IPS-20b (cell line): ENCODE measurements at regions not wholly inside any gene's neighbourhood (a gene's known extent, or its start where the extent isn't known, plus 50 kb on each side); places are given as distances from the start of the nearest gene placed in this dataset.
"Not testable (repeated sequence)": the region's sequence is repeated elsewhere in the genome, so short reads cannot be mapped to it uniquely, and the experiment has no call there.

ENCODE experiments used
- H3K27ac ChIP-seq: one replicate; pipeline ENCODE4 v1.5.1; 2013; ENCODE audit warnings: low read length
- H3K27me3 ChIP-seq: 2 replicates; pipeline ENCODE4 v1.6.1; 2013; ENCODE audit warnings: mild to moderate bottlenecking, low read length, inconsistent platforms; ENCODE audit not compliant: insufficient read depth
- H3K36me3 ChIP-seq: 2 replicates; pipeline ENCODE4 v1.6.1; 2013; ENCODE audit warnings: low read depth, mild to moderate bottlenecking, inconsistent platforms, low read length, moderate library complexity; ENCODE audit not compliant: insufficient read depth
- H3K4me1 ChIP-seq: 2 replicates; pipeline ENCODE4 v1.6.1; 2013; ENCODE audit warnings: mild to moderate bottlenecking, control low read depth, inconsistent platforms, low read length, moderate library complexity; ENCODE audit not compliant: insufficient read depth
- H3K4me3 ChIP-seq: 2 replicates; pipeline ENCODE4 v1.5.1; 2013; ENCODE audit warnings: mild to moderate bottlenecking, low read length, inconsistent platforms
- H3K9ac ChIP-seq: 2 replicates; pipeline ENCODE4 v1.6.1; 2013; ENCODE audit warnings: low read depth, mild to moderate bottlenecking, inconsistent platforms, low read length, moderate library complexity
- H3K9me3 ChIP-seq: 2 replicates; pipeline ENCODE4 v1.6.1; 2013; ENCODE audit warnings: mild to moderate bottlenecking, low read depth, low read length, inconsistent platforms; ENCODE audit not compliant: insufficient read depth

DNA sequence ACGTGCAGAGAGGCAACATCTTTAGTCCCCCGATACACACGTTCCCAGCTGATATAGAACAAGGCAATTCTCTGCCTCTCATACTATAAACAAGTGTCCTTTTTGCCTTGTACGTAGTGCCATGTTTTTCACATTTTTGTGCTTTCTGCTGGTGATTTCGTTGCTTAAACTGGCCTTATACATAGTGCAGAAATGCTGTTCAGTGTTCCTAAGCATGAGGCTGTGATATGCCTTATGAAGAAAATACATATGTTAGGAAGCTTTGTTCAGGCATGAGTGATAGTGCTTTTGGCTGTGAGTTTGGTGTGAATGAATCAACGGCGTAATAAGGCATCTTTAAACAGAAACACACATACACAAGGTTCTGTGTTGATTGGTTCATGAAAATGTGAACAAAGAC is 77.2 kb downstream of the KATNIP start:
- Histone ChIP-seq H3K27me3 (no peaks in the 10 kb centered on the region), H3K27ac (no peak overlapping the region), H3K9me3 (no peaks in the 10 kb centered on the region), H3K4me1 (no peaks in the 10 kb centered on the region), H3K9ac (no peak overlapping the region), H3K36me3 (peaks cover 6% of the 10 kb centered on the region; the same call in 1 of the 2 replicates), H3K4me3 (no peak overlapping the region)

DNA sequence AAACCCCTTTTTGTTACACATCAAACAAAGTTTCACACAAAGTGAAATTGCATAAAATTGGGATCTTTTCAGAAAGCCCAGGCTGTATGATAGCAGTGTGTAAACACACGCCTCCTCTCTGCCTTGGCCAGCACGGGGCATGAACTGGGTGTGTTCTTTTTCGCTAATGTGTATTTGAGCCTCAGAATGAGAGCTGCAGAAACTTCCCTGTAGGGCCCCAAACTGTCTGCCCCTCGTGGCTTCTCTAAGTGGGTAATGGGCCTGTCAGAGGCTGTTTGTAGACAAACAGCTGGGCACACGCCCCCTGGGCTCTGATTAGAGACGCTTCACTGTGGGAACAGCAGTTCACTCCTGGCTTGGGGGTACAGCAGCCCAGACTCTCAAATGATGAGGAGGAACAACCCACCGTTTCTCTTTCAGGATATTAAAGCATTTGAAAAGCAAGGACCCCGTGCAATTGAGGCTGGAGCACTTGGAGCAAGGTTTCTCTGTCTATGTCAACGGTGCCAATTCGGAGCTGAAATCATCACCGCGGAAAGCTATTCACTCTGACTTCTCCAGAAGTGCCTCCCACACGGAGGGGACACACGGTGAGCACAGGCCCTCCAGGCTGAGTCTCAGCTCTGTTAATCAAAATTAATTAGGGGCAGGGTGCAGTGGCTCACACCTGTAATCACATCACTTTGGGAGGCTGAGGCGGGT is 78.4 kb downstream of the KATNIP start:
- no peaks in the 10 kb centered on the region for H3K9me3 ChIP-seq
- H3K9ac ChIP-seq: no peak overlapping the region
- H3K27ac ChIP-seq: no peak overlapping the region
- H3K4me3 ChIP-seq: no peak overlapping the region
- no peaks in the 10 kb centered on the region for H3K27me3 ChIP-seq
- peaks cover 6% of the 10 kb centered on the region; the same call in 1 of the 2 replicates for H3K36me3 ChIP-seq
- H3K4me1 ChIP-seq: no peaks in the 10 kb centered on the region

DNA sequence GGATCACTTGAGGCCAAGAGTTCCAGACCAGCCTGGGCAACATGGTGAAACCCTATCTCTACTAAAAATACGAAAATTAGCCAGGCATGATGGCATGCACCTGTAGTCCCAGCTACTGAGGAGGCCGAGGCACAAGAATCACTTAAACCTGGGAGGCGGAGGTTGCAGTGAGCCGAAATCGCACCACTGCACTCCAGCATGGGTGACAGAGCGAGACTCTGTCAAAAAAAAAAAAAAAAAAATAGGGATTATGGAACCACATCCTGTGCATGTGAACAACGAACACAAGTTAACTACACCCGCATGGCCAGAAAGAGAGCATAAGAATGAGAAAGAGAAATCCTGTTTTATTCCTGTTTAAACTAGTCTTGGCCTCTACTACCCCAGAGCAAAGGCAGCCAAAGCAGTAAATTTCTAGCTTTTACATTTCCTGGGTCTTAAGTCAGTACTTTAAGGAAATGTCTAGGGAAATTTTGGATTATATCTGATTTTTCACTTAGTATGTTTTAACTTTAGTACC is 79.1 kb downstream of the KATNIP start:
- H3K27me3 ChIP-seq, H3K9me3 ChIP-seq, H3K9ac ChIP-seq, H3K4me3 ChIP-seq, H3K27ac ChIP-seq, H3K4me1 ChIP-seq, H3K36me3 ChIP-seq: not testable (repeated sequence)

DNA sequence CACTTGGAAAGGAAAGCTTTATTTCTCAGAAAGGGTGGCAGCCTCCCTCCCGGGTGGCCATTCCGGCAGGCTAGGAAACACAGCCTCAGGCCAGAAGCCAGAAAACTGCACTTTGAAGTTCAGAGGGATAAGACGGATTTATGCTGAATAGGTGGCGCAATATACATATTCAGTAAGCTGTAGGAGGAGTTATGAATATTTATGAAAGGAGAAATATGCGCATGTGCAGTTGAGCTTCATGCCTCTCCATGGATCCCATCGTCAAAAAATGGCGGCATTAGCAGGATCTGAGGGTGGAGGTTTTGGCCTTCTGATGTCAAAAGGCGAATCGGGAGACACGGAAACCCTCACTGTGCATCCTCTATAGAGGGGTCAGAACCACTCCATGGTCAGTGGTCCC is 82.3 kb downstream of the KATNIP start:
- H3K9ac ChIP-seq: no peak overlapping the region
- no peak overlapping the region for H3K4me3 ChIP-seq
- H3K4me1 ChIP-seq: no peaks in the 10 kb centered on the region; the same call in 1 of the 2 replicates
- H3K36me3 ChIP-seq: peaks cover 6% of the 10 kb centered on the region; the same call in 1 of the 2 replicates
- no peaks in the 10 kb centered on the region for H3K27me3 ChIP-seq
- H3K27ac ChIP-seq: no peak overlapping the region
- no peaks in the 10 kb centered on the region for H3K9me3 ChIP-seq

DNA sequence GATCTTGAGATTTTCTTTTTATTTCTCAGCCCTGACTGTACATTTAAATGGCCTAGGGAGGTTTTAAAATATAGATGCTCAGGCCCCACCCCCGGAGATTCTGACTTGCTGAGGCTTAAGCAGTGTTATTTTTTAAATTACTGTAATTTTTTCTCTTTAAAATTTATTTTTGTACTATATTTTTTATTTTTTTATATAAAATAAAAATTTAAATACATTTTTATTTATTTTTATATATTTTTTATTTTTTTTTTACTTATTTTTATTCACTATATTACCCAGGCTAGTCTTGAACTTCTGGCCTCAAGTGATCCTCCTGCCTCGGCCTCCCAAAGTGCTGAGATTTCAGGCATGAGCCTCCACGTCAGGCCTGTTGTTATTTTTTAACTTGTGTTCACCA is 83.3 kb downstream of the KATNIP start:
- Histone ChIP-seq H3K27ac (no peak overlapping the region), H3K36me3 (peaks cover 6% of the 10 kb centered on the region; the same call in 1 of the 2 replicates), H3K27me3 (no peaks in the 10 kb centered on the region), H3K9me3 (no peaks in the 10 kb centered on the region), H3K9ac (no peak overlapping the region), H3K4me3 (no peak overlapping the region), H3K4me1 (no peaks in the 10 kb centered on the region; the same call in 1 of the 2 replicates)

DNA sequence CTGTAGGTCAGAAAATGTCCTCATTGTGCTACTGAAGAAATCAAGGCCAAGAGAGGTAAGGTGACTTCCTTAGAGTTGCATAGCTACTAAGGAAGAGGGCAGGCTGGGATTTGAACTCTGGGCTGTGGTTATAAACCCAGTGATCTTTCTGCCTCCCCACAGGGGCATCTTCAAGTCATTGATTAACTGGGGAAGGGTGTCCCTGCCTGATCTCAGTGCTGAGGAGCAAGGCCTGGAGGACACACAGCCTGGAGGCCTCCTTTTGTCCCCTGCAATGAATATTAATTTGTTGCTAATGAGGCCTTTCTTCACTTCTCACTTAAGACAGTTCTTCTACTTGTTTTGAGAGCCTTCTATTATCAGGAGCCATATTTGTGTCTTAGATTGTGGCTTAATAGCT is 83.8 kb downstream of the KATNIP start:
- H3K9me3 ChIP-seq: no peaks in the 10 kb centered on the region
- no peak overlapping the region for H3K4me3 ChIP-seq
- H3K36me3 ChIP-seq: peaks cover 6% of the 10 kb centered on the region; the same call in 1 of the 2 replicates
- H3K4me1 ChIP-seq: no peaks in the 10 kb centered on the region; the same call in 1 of the 2 replicates
- H3K27me3 ChIP-seq: no peaks in the 10 kb centered on the region
- no peak overlapping the region for H3K27ac ChIP-seq
- no peak overlapping the region; the same call in 1 of the 2 replicates for H3K9ac ChIP-seq

DNA sequence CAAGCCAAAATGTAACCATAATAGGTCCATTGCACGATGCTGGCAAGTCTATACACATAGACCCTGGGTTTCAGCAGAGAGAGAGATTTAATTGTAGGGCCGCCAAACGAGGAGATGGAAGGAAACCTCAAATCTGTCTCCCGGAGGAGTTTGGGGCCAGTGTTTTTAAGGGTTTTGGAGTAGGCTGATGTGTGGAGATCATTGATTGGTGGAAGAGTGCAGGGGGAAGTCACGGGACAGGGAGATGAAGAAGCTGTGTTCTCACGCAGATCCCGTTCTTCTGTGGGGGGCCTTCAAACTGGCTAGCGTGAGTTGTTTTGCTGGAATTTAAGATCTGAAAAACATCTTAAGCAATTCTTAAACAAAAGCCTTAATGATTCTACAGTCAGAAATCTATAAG is 84.8 kb downstream of the KATNIP start:
- H3K9ac ChIP-seq: no peak overlapping the region
- no peak overlapping the region for H3K27ac ChIP-seq
- no peaks in the 10 kb centered on the region; the same call in 1 of the 2 replicates for H3K4me1 ChIP-seq
- H3K36me3 ChIP-seq: peaks cover 6% of the 10 kb centered on the region; the same call in 1 of the 2 replicates
- H3K9me3 ChIP-seq: no peaks in the 10 kb centered on the region
- no peak overlapping the region for H3K4me3 ChIP-seq
- H3K27me3 ChIP-seq: no peaks in the 10 kb centered on the region

DNA sequence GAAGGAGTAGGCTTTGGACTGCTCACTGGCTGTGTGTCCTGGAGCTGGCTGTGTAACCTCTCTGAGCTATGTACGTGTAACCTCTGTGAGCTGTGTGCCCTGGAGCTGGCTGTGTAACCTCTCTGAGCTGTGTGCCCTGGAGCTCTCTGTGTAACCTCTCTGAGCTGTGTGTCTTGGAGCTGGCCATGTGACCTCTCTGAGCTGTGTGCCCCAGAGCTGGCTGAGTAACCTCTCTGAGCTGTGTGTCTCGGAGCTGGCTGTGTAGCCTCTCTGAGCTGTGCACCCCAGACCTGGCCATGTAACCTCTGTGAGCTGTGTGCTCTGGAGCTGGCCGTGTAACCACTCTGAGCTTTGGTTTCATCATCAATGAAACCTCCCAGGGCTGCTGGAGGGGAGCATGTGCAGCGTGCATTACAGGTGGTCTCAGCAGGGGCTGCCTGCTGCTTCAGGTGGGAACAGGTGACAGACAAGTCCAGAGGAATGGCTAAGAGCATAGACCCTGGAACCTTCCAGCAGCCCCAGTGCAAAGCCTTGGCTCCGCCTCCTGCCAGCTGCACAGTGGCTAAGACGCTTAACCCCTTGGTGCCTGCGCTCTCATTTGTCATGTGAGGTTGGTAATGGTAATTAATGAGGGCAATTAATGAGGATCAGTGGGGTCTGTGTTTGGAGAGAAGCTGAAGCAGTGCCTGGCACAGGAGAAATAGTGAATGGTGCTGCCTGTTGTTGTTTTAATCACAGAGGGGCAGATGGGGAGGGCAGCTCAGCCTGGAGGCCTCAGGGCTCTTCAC is 86.7 kb downstream of the KATNIP start:
- H3K4me1 ChIP-seq: peaks cover 7% of the 10 kb centered on the region; the same call in 1 of the 2 replicates
- H3K27me3 ChIP-seq: no peaks in the 10 kb centered on the region
- H3K9me3 ChIP-seq: no peaks in the 10 kb centered on the region
- no peak overlapping the region for H3K9ac ChIP-seq
- H3K27ac ChIP-seq: no peak overlapping the region
- H3K4me3 ChIP-seq: no peak overlapping the region
- no peaks in the 10 kb centered on the region for H3K36me3 ChIP-seq

DNA sequence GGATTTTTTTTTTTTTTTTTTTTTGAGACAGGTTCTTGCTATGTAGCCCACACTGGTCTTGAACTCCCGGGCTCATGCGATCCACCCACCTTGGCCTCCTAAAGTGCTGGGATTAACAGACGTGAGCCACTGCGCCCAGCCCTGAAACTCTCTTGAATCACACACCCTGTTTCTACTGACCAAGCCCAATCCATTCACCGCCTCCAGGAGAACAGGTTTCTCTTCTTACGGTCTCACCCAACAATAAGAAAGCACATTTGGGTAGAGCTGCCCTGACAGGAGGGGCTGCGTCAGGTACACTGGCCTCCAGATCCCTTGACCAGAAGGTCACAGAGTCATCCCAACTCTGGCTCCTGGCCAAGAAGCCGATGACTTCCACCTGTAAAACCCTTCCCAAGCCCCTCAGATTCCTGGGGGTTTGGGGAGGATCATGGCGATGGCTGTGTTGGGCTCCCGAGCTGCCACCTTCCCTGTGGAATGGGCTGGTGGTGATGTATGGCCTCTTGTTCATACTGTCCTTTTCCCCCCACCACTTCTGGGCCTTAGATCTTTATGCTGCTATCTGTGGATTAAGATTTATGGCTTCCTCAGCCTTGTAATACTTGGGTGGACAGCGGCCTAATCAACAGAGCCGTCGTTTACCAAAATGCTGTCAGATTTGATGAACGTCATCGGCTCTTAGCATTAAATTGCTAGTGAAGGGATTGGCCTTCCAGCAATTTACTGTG is 89.1 kb downstream of the KATNIP start:
- Histone ChIP-seq H3K4me1 (peaks cover 7% of the 10 kb centered on the region; the same call in 1 of the 2 replicates), H3K9me3 (no peaks in the 10 kb centered on the region)

DNA sequence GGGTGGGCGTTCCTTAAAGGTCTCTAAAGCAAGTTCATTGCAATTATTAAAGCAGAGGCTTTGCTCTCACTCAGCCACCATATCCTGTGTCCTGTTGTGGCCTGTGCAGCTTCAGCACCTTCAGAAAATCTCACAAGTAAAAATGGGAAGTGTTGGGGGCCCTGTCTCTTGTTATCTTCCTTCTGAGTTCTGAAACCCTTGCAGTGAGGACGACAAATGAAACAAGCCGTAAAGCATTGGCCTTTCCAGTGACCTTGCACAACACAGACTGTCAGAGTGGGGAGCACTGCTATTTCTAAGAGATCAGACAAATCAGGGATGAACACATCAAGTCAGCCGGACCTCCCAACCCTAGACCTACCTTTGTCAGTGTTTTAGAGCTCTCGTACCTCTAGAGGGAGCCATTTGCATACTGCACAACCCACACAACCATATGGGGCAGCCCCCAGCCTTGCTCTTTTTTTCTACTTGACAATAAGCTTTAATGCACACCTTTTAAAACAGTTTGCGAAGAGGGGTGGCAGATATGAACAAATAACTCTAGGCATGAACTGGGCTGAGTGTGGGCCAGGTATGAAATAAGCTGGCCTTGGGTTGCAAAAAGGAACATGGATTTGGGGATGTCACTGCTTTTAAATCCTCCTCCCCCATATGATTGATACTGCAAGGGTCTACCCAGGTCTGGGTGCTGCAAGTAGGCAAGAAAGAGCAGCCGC is 89.8 kb downstream of the KATNIP start:
- Histone ChIP-seq H3K27me3 (no peaks in the 10 kb centered on the region), H3K4me1 (peaks cover 7% of the 10 kb centered on the region; the same call in 1 of the 2 replicates)

More for the DNA sequence above, 89.1 kb downstream of the KATNIP start:
- Histone ChIP-seq H3K27ac (no peak overlapping the region), H3K27me3 (no peaks in the 10 kb centered on the region), H3K36me3 (no peaks in the 10 kb centered on the region), H3K9ac (no peak overlapping the region), H3K4me3 (no peak overlapping the region)

DNA sequence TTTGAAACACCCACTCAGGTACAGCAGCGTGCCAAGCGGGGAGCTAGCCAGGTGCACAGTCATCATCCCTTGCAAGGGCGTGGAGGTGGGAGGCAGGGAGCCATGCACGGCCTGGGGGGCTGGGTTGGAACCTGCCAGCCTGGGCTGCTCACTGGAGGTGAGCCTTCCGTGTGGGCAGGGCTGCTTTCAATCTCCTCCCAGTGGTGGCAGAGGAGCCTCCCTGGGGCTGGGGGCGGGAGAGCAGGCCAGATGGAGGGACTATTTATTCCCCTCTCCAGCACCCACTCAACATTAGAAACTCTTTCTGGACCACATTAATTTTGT is 90.3 kb downstream of the KATNIP start:
- no peak overlapping the region for H3K27ac ChIP-seq
- H3K9ac ChIP-seq: no peak overlapping the region
- no peaks in the 10 kb centered on the region for H3K36me3 ChIP-seq

More for the DNA sequence above, 89.8 kb downstream of the KATNIP start:
- no peaks in the 10 kb centered on the region for H3K9me3 ChIP-seq
- H3K4me3 ChIP-seq: no peak overlapping the region
- H3K9ac ChIP-seq: no peak overlapping the region
- H3K36me3 ChIP-seq: no peaks in the 10 kb centered on the region
- H3K27ac ChIP-seq: no peak overlapping the region

More for the DNA sequence above, 90.3 kb downstream of the KATNIP start:
- H3K4me1 ChIP-seq: peaks cover 7% of the 10 kb centered on the region; the same call in 1 of the 2 replicates
- no peaks in the 10 kb centered on the region for H3K27me3 ChIP-seq
- H3K4me3 ChIP-seq: no peak overlapping the region
- no peaks in the 10 kb centered on the region for H3K9me3 ChIP-seq
